Erythroblast (primary cell): ENCODE measurements at regions not wholly inside any gene's neighbourhood (a gene's known extent, or its start where the extent isn't known, plus 50 kb on each side); places are given as distances from the start of the nearest gene placed in this dataset.

Experiments
- DNase-seq, 2 experiments: peaks; one replicate each; lab custom pipeline; 2025; lab: John Stamatoyannopoulos, UW
- GATA1 ChIP-seq: IDR thresholded peaks from 2 replicates; pipeline ENCODE4 v1.6.1; 2011; ENCODE audit warnings: low read depth, mild to moderate bottlenecking, control low read depth, low read length, moderate library complexity
- POLR2A ChIP-seq: IDR thresholded peaks from 2 replicates; pipeline ENCODE4 v1.6.1; 2011; ENCODE audit warnings: mild to moderate bottlenecking, low read length

GRCh38 chr1:5329068-5329739 is 663.0 kb downstream of the NPHP4 start:
- DNase-seq, result no peak
- TF ChIP-seq POLR2A, result no peak
- TF ChIP-seq GATA1, result no peak

GRCh38 chr1:5324883-5325282 is 667.3 kb downstream of the NPHP4 start:
- no peak for DNase-seq
- TF ChIP-seq GATA1, result no peak
- no peak for TF ChIP-seq POLR2A

GRCh38 chr1:5318143-5318816 is 663.9 kb downstream of the AJAP1 start:
- DNase-seq, result no peak
- TF ChIP-seq GATA1 (no peak), POLR2A (no peak)

GRCh38 chr1:5317391-5317790 is 663.0 kb downstream of the AJAP1 start:
- DNase-seq, result no peak
- TF ChIP-seq POLR2A, result no peak
- TF ChIP-seq GATA1, result no peak

GRCh38 chr1:5312862-5313261 is 658.5 kb downstream of the AJAP1 start:
- TF ChIP-seq GATA1, result no peak
- no peak for TF ChIP-seq POLR2A
- DNase-seq, result no peak

- TF ChIP-seq GATA1 (no peak), POLR2A (no peak)
- DNase-seq, result no peak
Measured at GRCh38 chr1:5312293-5312674, 657.9 kb downstream of the AJAP1 start.

GRCh38 chr1:5311634-5312292 is 657.4 kb downstream of the AJAP1 start:
- no peak for DNase-seq
- TF ChIP-seq GATA1 (no peak), POLR2A (no peak)

- TF ChIP-seq GATA1, result no peak
- no peak for TF ChIP-seq POLR2A
- no peak for DNase-seq
Measured at GRCh38 chr1:5311147-5311546, 656.7 kb downstream of the AJAP1 start.

GRCh38 chr1:5308249-5308648 is 653.8 kb downstream of the AJAP1 start:
- TF ChIP-seq POLR2A, result no peak
- no peak for TF ChIP-seq GATA1
- DNase-seq, result no peak

- TF ChIP-seq POLR2A, result no peak
- no peak for TF ChIP-seq GATA1
- DNase-seq, result no peak
Measured at GRCh38 chr1:5304702-5305101, 650.3 kb downstream of the AJAP1 start.

- no peak for TF ChIP-seq GATA1
- no peak for TF ChIP-seq POLR2A
- DNase-seq, result no peak
Measured at GRCh38 chr1:5298376-5298775, 644.0 kb downstream of the AJAP1 start.

GRCh38 chr1:5297886-5298239 is 643.5 kb downstream of the AJAP1 start:
- DNase-seq, result no peak
- TF ChIP-seq GATA1 (no peak), POLR2A (no peak)

GRCh38 chr1:5297180-5297885 is 642.9 kb downstream of the AJAP1 start:
- DNase-seq, result no peak
- TF ChIP-seq GATA1 (no peak), POLR2A (no peak)
